HG03135 (cell line): ENCODE measurements at regions not wholly inside any gene's neighbourhood (a gene's known extent, or its start where the extent isn't known, plus 50 kb on each side); places are given as distances from the start of the nearest gene placed in this dataset.
"Not testable (repeated sequence)": the region's sequence is repeated elsewhere in the genome, so short reads cannot be mapped to it uniquely, and the experiment has no call there.

ENCODE experiments used
- ATAC-seq: cut with Tn5 transposase; IDR thresholded peaks from one replicate; pipeline ENCODE4 v1.9.1; 2021; ENCODE audit warnings: mild to moderate bottlenecking, moderate library complexity; ENCODE audit not compliant: unreplicated experiment

DNA sequence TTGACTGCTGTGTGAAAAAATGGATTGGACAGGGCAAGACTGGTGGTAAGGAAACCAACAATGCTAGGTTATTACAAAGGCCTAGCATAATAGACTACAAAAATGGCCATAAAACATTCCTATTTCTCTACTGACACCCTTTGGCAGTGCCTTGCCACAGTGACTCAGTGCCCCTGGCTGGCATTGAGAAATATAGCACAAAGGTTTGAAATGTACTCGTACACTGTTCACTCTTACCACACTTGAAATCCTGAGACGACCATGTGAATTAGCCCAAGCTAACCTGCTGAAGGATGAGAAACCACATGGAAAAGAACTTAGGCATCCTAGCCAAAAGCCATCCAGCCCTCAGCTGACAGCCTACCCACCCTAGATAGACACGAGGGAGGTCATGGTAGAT, 149.8 kb upstream of the PALMD start:
- no peak for ATAC-seq

GRCh38 chr1:99497690-99498089, 148.2 kb upstream of the PALMD start:
- no peak for ATAC-seq

DNA sequence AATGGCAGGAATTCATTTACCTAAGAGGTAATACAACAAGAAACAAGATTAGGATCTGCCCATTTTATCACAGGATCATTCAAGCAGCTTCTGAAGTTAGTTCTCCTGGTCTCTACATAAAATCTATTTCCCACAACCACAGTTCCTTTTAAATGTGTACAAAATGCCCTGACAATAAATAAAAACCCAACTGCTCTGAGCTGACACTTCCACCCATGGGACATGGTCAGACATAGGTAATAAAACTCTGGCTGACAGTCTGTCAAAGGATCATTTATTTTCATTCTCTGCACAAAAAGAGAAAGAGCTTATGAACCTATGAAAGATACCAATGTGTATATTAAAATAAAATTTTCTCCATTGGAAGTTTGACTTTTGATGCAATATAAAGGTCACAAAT, 145.4 kb upstream of the PALMD start:
- ATAC-seq = no peak

- ATAC-seq = no peak
Measured at GRCh38 chr1:99501871-99502270, 144.0 kb upstream of the PALMD start.

DNA sequence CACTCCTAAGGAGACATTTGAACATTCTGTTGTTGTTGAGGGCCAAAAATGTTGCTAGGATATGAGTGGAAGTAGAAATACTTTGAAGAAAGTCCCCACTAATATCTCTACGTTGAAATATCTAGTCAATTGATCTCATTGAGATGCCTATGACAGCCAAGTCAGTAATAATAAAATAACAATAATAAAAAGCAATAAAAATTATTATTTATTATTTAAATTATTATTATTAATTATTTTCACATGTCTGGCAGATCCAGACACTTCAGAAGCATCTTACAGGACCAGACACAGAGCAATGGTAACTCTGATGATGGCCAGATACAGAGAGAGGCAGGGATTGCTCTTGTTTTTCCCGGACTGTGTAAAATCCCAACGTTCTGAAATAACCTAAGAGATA, 143.5 kb upstream of the PALMD start:
- ATAC-seq = no peak

- ATAC-seq = no peak
Measured at GRCh38 chr1:99503276-99503747, 142.6 kb upstream of the PALMD start.

DNA sequence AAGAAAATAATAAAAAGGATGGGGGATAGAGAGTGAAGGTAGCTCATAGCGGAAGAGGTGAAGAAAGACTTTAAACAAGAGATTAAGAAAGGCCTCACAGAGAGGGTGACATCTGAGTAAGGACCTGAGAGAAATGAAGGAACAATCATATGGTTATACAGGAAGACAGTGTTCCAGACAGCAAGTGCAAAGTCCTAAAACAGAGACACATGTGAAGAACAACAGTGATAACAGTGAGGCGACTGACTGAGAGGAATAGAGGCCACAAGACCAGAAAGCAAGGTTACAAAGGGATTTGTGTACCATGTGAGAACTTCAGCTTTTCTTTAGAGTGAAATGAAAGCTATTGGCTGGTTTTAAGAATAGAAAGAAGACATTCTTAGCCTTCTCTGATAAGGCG, 141.6 kb upstream of the PALMD start:
- ATAC-seq = no peak

DNA sequence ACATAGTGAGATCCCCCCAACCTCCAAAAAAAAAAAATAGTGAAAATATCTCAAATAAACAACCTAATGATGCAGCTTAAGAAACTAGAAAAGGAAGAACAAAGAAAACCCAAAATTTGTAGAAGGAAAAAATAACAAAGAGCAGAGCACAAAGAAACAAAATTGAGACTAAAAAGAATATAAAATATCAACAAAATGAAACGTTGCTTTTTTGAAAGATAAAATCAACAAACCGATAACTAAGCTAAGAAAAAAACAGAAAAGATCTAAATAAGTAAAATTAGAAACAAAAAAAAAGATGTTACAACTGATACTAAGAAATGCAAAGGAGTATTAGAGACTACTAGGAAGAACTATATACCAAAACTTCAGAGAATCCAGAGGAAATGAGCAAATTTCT, 139.3 kb upstream of the PALMD start:
- ATAC-seq = no peak

GRCh38 chr1:99507446-99507845, 138.5 kb upstream of the PALMD start:
- not testable (repeated sequence) for ATAC-seq

DNA sequence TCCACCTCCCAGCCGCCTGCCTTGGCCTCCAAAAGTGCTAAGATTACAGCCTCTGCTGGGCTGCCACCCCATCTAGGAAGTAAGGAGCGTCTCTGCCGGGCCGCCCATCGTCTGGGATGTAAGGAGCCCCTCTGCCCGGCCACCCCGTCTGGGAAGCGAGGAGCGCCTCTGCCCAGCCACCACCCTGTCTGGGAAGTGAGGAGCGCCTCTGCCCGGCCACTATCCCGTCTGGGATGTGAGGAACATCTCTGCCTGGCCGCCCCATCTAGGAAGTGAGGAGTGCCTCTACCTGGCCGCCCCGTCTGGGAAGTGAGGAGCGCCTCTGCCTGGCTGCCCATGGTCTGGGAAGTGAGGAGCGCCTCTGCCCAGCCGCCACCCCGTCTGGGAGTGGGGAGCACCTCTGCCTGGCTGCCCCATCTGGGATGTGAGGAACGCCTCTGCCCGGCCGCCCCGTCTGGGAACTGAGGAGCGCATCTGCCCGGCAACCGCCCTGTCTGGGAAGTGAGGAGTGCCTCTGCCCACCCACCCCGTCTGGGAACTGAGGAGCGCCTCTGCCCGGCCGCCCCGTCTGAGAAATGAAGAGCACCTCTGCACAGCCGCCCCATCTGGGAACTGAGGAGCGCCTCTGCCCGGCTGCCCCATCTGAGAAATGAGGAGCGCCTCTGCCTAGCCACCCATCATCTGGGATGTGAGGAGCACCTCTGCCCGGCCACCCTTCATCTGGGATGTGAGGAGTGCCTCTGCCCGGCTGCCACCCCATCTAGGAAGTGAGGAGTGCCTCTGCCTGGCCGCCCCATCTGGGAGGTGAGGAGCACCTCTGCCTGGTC, 137.8 kb upstream of the PALMD start:
- ATAC-seq = no peak

DNA sequence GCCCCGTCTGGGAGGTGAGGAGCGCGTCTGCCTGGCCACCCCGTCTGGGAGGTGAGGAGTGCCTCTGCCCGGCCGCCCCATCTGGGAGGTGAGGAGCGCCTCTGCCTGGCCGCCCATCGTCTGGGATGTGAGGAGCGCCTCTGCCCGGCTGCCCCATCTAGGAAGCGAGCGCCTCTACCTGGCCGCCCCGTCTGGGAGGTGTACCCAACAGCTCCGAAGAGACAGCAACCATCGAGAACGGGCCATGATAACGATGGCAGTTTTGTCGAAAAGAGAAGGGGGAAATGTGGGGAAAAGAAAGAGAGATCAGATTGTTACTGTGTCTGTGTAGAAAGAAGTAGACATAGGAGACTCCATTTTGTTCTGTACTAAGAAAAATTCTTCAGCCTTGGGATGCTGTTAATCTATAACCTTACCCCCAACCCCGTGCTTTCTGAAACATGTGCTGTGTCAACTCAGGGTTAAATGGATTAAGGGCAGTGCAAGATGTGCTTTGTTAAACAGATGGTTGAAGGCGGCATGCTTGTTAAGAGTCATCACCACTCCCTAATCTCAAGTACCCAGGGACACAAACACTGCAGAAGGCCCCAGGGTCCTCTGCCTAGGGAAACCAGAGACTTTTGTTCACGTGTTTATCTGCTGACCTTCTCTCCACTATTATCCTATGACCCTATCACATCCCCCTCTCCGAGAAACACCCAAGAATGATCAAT, 137.0 kb upstream of the PALMD start:
- ATAC-seq = not testable (repeated sequence)

- not testable (repeated sequence) for ATAC-seq
Measured at GRCh38 chr1:99514823-99515552, 130.9 kb upstream of the PALMD start.

DNA sequence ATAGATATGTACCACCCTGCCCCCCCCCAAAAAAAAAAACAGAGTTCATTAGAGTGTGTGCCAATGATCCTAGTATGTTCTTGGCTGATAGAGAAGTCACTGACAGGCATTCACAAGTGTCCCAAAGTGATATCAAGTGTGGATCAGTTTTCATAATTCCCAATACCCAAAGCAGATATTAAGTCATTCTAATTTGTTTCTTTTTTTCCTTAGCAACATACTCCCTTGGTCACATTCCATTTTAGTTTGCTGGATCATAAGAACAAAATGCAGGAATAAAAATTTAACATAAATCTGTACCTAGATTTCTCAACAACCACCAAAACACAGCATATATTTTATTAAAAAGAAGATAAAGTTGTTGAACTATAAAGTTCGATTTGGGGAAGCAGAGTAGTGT, 129.8 kb upstream of the PALMD start:
- no peak for ATAC-seq

- no peak for ATAC-seq
Measured at GRCh38 chr1:99520121-99520520, 125.8 kb upstream of the PALMD start.

GRCh38 chr1:99525331-99525730, 120.6 kb upstream of the PALMD start:
- ATAC-seq = no peak

- ATAC-seq = no peak
Measured at GRCh38 chr1:99527078-99527477, 118.8 kb upstream of the PALMD start.

DNA sequence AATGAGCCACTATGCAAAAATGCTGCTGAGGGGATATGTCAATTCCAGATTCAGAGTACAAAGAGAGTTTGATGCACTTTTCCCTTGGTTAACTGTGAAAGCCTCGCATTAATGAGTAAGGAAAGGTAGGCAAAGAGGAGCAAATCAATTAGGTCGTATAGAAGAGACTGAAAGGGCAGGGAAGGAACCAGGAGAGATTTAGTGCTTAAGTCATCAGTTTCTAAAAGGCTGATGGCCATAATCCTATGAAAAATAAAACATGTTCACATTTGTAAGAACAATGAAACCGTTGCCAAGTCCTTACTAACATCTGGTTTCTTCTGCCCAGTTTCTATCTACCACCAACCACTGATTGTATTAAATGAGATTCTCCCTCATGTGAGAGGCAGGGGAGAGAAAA, 118.4 kb upstream of the PALMD start:
- no peak for ATAC-seq

DNA sequence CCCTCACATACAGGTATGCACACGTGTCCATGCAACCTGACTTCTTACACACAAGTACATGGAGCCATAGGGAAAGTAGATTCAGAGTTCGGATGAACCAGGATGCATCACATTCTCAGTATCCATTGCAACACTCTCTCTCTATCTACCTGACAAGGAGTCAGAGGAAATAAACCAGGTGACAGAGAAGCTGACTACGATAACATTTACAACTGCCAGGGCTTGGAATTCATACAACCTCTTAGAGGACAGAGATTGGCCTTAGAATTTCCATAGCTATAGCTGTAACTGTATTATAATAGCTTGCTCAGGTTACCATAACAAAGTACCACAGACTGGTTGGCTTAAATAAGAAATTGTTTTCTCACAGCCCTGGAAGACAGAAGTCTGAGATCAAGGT, 116.9 kb upstream of the PALMD start:
- no peak for ATAC-seq

DNA sequence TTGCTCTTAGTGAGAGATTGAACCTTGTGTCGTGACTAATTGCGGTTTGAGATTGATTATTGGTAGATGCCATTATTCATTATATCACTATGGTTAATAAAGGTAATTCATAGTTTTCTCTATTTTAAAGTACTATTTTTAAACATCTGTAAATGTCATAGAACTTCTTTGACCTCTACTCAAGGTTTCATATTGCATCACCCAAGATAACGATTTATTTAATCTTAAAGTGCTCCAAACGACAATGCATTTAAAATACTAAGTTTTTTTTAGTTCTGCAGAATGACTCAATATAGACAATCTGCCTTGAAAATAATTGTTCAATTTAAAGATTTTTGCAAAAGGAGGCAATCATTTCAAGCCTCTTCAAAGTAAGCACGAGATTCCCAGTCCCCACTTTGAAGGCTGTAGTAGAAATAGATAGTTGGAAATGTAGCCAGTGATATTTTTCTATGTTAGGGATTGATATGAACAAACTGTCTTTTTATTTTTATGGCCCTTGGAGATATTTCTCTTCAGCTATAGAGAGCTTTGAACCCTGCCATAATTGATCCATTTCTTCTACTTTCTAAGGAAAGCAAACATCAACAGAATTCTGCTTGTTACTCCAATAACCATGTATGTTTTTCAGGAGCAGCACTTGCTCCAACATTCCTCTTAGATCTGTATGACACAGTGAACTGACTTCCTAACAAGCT, 114.2 kb upstream of the PALMD start:
- ATAC-seq = no peak

DNA sequence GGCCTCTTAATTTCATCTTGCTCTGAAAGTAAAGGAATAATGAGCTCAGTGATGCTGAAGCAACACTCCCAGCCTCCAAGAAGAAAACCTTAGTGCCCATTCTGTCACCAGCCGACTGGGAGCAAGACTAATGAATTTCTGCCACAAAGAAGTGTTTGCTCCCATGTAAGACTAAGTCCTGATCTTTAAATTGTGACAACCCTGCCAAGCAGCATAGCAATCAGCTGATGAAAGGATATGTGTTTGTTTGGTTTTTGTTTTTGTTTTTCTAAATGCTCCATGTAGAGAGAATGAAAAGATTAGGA, 113.7 kb upstream of the PALMD start:
- ATAC-seq = no peak

- no peak for ATAC-seq
Measured at GRCh38 chr1:99533909-99534637, 111.8 kb upstream of the PALMD start.
